ENCODE measurements at regions not wholly inside any gene's neighbourhood (a gene's known extent, or its start where the extent isn't known, plus 50 kb on each side); places are given as distances from the start of the nearest gene placed in this dataset.

- ATAC-seq: no peak
- POLR2A ChIA-PET: no interaction called here
- Histone ChIP-seq H3K4me1 (ENCODE audit: control insufficient read depth, insufficient read depth, low read length) (no peaks in the 10 kb centered on the region), H3K27me3 (replicated peaks in 1 of 2; ENCODE audit: control insufficient read depth in 2 of 2, insufficient read depth in 2 of 2, low read length in 1 of 2) (no peaks in the 10 kb centered on the region; a peak in 1 of 4 replicates), H3K4me3 (no peak overlapping the region), H3K79me2 (ENCODE audit: control insufficient read depth, insufficient read depth, low read length) (no peaks in the 10 kb centered on the region), H3K36me3 (ENCODE audit: control insufficient read depth in 2 of 2, insufficient read depth in 2 of 2, low read length in 1 of 2) (no peaks in the 10 kb centered on the region), H4K20me1 (ENCODE audit: control insufficient read depth, insufficient read depth) (no peaks in the 10 kb centered on the region), H2AFZ (ENCODE audit: control insufficient read depth, low read depth, low read length) (no peak overlapping the region), H3K4me2 (ENCODE audit: control insufficient read depth, insufficient read depth) (no peak overlapping the region), H3K9me3 (replicated peaks; ENCODE audit: control insufficient read depth, insufficient read depth, low read length) (no peaks in the 10 kb centered on the region), H3K9ac (ENCODE audit: control insufficient read depth, insufficient read depth, low read length) (no peak overlapping the region), H3K27ac (ENCODE audit: control insufficient read depth, insufficient read depth) (no peak overlapping the region)
- 45% methylated on average over 27 of the region's 27 CpGs for WGBS (ENCODE audit: insufficient coverage, insufficient replicate concordance, low lambda C conversion rate, missing lambda C conversion rate)
- intact Hi-C loops (cut with micrococcal nuclease; ENCODE audit: unreplicated experiment): no loop called here
- RAD21 ChIA-PET (ENCODE audit: unreplicated experiment): no interaction called here
- no TSS peak for BruUV-seq (replicated peaks)
- CTCF ChIA-PET: no interaction called here
- DNase-seq (ENCODE audit: low read depth, low spot score): no peak
- SMC1A ChIA-PET (ENCODE audit: uncharacterized antibody, unreplicated experiment): no interaction called here
- FAIRE-seq: no peak
- TF ChIP-seq ZSCAN29 (IDR thresholded peaks at IDR 0.05) (no peak), EP300 (IDR thresholded peaks at IDR 0.05; ENCODE audit: borderline replicate concordance in 1 of 2, control insufficient read depth in 1 of 2, low read depth in 2 of 2, low read length in 2 of 2) (no peak), CREB1 (IDR thresholded peaks at IDR 0.05; ENCODE audit: low read depth) (no peak), SPI1 (IDR thresholded peaks at IDR 0.05; ENCODE audit: borderline replicate concordance, insufficient read depth, low read depth, low read length) (no peak)
- TF ChIP-seq, protein P1, sequence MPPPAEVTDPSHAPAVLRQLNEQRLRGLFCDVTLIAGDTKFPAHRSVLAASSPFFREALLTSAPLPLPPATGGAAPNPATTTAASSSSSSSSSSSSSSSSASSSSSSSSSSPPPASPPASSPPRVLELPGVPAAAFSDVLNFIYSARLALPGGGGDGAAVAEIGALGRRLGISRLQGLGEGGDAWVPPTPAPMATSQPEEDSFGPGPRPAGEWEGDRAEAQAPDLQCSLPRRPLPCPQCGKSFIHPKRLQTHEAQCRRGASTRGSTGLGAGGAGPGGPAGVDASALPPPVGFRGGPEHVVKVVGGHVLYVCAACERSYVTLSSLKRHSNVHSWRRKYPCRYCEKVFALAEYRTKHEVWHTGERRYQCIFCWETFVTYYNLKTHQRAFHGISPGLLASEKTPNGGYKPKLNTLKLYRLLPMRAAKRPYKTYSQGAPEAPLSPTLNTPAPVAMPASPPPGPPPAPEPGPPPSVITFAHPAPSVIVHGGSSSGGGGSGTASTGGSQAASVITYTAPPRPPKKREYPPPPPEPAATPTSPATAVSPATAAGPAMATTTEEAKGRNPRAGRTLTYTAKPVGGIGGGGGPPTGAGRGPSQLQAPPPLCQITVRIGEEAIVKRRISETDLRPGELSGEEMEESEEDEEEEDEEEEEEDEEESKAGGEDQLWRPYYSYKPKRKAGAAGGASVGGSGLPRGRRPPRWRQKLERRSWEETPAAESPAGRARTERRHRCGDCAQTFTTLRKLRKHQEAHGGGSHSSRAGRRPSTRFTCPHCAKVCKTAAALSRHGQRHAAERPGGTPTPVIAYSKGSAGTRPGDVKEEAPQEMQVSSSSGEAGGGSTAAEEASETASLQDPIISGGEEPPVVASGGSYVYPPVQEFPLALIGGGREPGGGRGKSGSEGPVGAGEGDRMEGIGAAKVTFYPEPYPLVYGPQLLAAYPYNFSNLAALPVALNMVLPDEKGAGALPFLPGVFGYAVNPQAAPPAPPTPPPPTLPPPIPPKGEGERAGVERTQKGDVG (CRISPR knock-in tag; IDR thresholded peaks at IDR 0.05): no peak
- in situ Hi-C loops (cut with MboI): no loop called here
These were observed 530.9 kb downstream of the PTPRU start for GRCh38 chr1:29767088-29767685.
